NCI-H2081 (cell line): ENCODE measurements at regions not wholly inside any gene's neighbourhood (a gene's known extent, or its start where the extent isn't known, plus 50 kb on each side); places are given as distances from the start of the nearest gene placed in this dataset.
"Not testable (repeated sequence)": the region's sequence is repeated elsewhere in the genome, so short reads cannot be mapped to it uniquely, and the experiment has no call there.

ENCODE experiments used
- DNase-seq, 2 experiments: peaks; one replicate each; lab custom pipeline; 2025; lab: John Stamatoyannopoulos, UW

DNA sequence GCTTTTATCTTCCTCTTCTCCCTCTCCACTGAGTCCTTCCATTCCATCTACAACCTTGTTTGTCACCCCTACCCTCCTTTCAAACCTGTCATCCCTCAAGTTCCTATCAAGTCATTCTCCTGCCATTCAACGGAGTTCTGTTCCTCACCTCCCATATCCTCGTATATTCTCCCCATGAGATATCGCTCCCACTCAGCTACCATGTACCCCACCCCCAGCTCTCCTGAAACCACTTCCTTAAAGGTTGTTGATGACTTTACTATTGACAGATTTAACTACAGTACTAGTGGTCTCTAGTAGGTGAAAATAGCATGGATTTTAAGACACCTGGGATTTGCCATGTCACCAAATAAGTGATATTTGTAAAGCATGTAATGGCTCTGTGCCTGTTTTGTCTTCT, 107.4 kb upstream of the BARHL2 start:
- DNase-seq: no peak

- no peak for DNase-seq
These were observed 106.6 kb upstream of the BARHL2 start for GRCh38 chr1:90823686-90824085.

DNA sequence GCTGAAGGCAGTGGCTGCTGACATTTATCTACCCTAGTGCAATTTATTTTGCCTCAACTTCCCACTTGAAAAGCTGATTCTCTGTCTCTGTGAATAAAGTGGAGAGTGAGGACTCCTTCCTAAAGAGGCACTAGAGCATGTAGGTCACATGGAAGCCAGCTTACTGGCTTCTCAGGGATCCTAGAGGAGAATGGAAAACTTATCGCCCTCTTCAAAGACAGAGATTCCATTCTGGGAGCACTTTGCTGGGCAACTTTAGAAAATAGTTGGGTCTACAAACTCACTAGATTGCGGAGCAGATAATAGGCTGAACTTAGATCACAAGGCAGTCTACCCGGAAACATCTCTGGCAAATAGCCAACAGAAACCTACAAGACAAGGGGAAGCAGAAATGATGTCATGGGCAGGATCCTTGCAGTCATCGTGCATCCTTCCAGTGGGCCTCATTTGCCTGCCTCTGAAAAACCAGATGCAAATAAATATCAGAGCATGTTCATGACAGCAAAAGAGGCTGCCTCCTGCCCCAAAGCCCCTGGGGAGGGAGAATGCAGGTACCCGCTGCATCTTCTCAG, 104.8 kb upstream of the BARHL2 start:
- DNase-seq: no peak

DNA sequence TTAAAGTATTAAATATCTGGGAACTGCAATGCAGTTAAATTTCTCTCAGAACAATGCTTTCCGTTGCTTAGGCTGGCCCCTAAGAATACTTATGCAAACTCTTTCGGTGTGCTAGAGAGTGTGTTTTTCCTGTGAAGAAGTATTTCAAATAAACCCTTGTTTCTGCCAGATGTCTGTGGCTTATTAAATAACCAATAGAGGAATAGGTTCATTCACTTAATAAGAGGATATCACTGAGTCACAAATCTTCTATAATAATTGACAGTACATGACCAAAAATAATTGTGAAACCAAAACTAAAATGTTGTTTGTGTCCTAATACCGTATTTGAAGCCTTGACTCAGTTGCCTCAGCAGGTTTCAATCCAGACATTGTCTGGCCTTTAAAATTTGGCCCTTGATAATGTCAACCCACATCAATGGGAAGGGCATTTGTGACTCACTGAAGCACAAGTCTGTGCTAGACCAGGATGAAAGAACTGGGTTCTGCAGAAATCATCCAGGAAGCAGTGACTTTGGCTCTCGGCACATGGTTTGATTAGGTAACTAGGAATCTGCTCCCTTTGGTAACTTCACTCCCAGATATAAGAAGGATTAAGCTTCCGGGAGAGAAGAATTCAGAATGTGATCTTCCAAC, 104.2 kb upstream of the BARHL2 start:
- no peak for DNase-seq

GRCh38 chr1:90820745-90821144, 103.6 kb upstream of the BARHL2 start:
- no peak for DNase-seq

GRCh38 chr1:90817399-90817798, 100.3 kb upstream of the BARHL2 start:
- no peak for DNase-seq

- DNase-seq: not testable (repeated sequence)
These were observed 95.1 kb upstream of the BARHL2 start for GRCh38 chr1:90812237-90812636.

DNA sequence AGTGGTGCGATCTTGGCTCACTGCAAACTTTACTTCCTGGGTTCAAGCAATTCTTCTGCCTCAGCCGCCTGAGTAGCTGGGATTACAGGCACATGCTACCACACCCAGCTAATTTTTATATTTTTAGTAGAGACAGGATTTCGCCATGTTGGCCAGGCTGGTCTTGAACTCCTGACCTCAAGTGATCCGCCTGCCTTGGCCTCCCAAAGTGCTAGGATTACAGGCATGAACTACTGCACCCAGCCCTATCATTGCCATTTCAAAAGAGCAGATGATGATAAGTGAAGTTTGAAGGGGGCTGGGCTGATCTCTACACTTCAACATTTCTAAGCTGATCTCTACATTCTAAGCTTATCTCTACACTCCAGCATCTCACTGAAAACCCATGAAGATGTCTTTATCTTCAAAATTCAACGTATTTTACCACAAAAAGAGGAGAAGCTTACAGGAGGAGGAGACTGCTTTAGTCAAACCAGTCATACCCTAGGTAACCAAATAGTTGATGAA, 94.4 kb upstream of the BARHL2 start:
- DNase-seq: not testable (repeated sequence)

GRCh38 chr1:90810681-90811080, 93.6 kb upstream of the BARHL2 start:
- DNase-seq: no peak

DNA sequence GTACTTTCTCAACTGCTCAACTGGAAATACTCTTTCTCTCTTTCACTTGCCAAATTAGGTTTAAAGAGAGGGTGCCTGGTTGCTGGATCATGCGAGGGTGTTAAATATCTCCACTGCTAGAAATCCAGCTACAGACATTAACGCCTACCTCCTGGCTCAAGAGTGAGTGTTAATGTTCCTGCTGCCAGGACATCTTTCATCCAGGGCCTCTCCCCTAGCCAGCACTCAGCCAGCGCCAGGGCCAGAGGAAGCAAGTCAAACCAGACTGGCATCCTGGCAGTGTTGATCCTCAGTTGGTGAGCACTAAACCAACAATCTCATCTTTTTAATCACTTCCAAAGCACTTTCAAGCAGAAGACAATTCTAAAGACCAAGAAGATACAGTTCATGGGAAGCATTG, 92.9 kb upstream of the BARHL2 start:
- no peak for DNase-seq

- DNase-seq: no peak
These were observed 92.0 kb upstream of the BARHL2 start for GRCh38 chr1:90809093-90809492.

- DNase-seq: no peak
These were observed 90.2 kb upstream of the BARHL2 start for GRCh38 chr1:90807329-90807728.

DNA sequence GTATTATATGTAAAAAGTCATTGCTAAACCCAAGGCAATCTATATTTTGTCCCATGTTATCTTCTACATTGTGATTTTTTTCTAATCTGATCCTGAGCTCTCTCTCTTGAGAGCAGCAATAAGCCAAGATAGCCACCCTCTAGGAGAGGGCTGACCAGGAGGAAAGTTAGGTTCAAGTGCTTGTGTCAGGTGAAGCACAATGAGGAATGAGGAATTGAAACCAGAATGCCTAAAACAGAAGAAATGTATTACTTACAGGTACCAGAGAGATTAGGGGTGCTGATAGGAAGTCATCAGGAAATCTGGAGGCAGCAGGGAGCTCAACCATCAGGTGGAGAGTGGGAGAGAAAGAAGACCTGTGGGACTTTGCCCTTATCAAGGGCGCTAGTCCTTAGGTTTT, 85.5 kb upstream of the BARHL2 start:
- DNase-seq: no peak

DNA sequence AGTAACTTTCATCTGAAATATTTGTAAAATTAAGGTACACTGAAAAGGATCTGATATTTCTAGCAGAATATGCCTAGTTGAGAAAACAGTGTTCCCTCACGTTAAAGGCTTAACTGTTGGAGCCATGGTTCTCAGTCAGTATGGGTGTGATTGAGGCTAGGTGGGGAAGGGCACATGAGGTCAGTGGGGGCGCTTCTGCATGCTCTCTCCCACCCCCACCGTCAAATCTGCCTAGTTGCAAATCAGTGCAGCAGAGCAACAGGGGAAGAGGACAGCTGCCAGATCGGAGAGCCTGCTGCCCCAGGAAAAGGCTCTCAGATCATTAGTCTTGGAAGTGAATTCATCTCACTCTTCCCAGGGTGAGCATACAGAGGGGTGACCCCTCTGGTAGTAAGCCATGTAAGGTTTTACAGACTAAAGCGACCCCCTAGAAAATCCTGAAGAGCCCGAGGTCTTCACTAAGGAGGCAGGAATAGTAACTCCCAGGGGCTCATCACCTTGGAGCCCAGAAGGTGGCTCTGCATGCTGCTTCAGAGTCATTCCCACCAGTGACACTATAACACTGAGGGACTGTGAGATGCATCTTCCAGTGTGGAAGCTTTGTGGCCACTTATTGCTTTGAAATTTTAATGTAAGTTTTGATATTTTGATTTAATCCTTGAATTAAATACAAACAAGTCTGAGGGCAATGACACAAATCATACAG, 83.1 kb upstream of the BARHL2 start:
- no peak for DNase-seq

DNA sequence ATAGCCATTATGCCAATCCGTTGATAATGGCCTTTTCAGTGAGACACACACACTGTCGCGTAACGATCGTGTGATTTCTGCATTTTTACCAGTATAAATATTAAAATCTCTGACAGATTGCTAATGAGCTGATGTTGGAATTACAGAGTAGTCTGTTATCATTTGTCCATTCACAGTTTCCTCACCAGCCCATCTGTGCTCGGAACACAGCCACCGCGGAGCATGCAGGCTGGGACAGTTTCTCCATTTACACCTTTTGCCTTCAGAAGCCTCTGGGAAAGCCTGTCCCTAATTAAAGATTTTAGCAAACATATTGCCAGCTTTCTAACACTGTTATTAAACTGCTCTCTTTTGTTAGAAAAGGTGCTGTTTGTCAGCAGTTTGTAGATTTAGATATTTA, 82.2 kb upstream of the BARHL2 start:
- no peak for DNase-seq

GRCh38 chr1:90798883-90799282, 81.8 kb upstream of the BARHL2 start:
- no peak for DNase-seq

DNA sequence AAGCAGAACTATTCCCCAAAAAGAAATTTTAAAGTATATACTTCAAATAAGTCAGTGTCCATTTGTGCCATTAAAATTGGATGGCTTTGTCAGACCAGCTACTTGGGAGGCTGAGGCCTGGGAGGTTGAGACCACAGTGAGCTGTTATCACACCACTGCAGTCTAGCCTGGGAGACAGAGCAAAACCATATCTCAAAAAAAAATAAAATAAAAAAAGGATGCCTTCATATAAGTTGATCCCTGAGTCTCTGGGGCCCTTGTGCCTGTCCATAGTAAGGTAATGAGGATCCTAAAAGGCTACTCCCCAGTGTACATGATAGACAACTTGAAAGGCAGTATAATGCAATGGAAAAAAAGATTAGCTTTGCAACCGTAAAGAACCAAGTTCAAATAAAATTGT, 81.2 kb upstream of the BARHL2 start:
- DNase-seq: no peak

GRCh38 chr1:90795431-90795830, 78.3 kb upstream of the BARHL2 start:
- no peak for DNase-seq

DNA sequence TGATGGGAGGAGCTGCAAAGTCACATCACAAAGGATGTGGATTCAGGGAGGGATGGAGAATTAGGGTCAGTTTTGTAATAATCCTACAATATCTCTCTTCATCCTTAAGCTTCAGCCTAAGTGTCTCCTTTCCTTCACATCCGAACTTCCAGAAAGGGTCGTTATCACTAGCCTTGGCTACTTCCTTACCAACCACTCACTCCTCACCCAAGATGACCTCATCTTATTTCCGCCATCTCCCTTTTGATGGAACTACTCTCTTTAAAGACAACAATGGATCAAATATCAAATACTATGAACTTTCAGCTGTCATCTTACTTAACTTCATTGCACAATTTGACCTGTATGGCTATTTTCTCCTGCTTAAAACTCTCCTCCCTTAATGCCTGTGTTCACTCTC, 69.6 kb upstream of the BARHL2 start:
- no peak for DNase-seq

GRCh38 chr1:90784186-90784847, 67.2 kb upstream of the BARHL2 start:
- DNase-seq: no peak

- DNase-seq: no peak
These were observed 66.1 kb upstream of the BARHL2 start for GRCh38 chr1:90783181-90783580.

DNA sequence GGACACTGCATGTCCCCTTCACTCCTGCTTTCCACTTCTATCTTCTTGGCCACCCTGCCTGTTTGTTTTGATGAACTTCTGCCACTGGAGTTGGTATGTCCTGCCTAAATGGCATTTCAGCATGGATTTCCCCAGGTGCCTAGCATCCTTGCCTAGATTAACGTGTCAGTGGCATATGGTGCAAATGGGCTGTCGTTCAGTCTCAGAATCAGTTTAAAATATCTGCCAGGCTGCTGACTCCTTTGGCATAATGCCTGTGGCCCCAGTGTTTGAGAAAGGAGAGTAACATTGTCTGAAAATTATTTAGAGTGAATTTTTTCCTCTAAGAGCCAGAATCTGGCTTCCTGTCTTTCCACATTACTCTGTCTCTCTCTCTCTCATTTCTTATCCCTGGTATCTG, 64.9 kb upstream of the BARHL2 start:
- DNase-seq: no peak

DNA sequence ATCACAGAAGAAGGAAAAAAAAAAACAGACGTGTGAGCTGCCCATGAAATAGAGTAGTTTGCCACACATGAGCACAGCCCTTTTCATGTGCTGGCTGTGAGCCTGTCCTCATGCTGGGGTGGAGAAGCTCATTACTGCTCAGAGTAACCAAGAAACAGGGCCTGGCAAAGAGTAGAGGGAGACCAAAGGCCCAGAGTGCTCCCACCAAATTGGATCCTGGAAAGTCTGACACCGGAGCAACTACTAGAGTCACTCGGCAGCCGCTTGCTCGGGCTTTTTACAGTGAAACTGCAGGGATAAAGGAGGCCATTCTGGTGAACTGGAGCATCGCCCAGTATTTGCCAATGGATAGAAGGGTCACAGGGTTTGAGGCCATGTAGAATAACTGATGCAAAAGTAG, 64.4 kb upstream of the BARHL2 start:
- no peak for DNase-seq
